ENCODE measurements at regions not wholly inside any gene's neighbourhood (a gene's known extent, or its start where the extent isn't known, plus 50 kb on each side); places are given as distances from the start of the nearest gene placed in this dataset.

DNA sequence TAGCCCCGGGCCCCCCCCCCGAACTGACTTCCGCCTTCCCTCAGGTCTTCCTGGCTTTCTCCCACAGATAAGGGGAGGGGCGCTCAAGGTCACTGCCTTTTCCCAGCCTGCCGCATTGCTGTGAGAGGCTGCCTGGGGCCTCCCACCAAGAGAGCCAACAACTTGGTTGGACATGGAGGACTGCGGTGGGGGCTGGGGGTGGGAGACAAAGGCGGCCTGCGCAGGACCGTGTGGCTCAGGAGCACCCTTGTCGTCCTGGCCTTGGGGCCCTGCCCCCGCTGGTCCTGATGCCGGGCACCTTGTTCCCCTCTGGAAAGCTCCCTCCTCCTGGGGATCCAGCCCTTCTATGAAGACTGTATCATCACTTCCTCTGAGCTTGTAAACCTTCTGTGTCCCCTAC lies 105.6 kb upstream of the FOXF1 start:
- TF ChIP-seq, protein P1, sequence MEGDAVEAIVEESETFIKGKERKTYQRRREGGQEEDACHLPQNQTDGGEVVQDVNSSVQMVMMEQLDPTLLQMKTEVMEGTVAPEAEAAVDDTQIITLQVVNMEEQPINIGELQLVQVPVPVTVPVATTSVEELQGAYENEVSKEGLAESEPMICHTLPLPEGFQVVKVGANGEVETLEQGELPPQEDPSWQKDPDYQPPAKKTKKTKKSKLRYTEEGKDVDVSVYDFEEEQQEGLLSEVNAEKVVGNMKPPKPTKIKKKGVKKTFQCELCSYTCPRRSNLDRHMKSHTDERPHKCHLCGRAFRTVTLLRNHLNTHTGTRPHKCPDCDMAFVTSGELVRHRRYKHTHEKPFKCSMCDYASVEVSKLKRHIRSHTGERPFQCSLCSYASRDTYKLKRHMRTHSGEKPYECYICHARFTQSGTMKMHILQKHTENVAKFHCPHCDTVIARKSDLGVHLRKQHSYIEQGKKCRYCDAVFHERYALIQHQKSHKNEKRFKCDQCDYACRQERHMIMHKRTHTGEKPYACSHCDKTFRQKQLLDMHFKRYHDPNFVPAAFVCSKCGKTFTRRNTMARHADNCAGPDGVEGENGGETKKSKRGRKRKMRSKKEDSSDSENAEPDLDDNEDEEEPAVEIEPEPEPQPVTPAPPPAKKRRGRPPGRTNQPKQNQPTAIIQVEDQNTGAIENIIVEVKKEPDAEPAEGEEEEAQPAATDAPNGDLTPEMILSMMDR (IDR thresholded peaks at IDR 0.05; ENCODE audit: insufficient read depth, low read length): no peak
- no peak for TF ChIP-seq POLR2AphosphoS5 (IDR thresholded peaks at IDR 0.05; ENCODE audit: low read depth)

Data from HL-60 (cell line).